HG02981 (cell line): ENCODE measurements at regions not wholly inside any gene's neighbourhood (a gene's known extent, or its start where the extent isn't known, plus 50 kb on each side); places are given as distances from the start of the nearest gene placed in this dataset.

Experiments
- ATAC-seq: cut with Tn5 transposase; IDR thresholded peaks from one replicate; pipeline ENCODE4 v1.9.1; 2021; ENCODE audit warnings: mild to moderate bottlenecking, moderate library complexity; ENCODE audit not compliant: unreplicated experiment

DNA sequence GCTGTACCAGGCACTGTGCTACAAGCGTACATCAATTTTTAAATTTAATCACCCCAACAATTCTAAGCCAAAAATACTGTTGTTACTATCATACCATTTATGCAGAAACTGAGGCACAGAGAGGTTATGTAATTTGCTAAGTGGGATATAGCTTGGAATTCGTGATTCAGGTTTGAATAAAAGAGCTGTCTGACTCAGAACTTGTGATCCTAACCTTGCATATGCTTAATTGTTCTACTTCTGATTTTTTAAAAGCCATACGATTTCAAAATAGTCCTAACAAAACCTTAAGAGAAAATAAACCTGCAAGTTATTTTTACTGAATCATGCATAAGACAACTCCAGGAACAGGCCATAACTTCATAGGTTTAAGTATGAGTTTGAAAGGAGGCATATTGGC, 498.0 kb upstream of the CFAP20DC start:
- no peak for ATAC-seq

- no peak for ATAC-seq
Observed at GRCh38 chr3:59546522-59546921, 496.7 kb upstream of the CFAP20DC start.

DNA sequence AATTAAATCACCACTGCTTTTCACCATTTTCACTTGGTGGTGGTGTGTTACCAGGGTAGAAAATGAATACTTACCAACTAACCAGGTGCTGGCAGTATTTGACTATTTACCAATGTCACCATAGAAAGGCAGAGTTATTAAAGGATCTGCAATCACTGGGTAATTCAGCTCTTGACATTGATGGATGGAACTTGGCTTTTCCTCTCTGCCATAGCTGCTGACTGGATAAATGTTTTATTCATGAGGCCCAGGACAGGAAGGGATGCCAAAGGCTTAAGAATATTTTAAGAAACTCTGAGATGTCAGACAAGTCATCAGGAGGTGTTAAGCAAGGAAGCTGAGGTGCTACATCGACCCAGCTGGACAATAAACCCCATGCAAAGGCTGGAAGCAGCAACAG, 495.5 kb upstream of the CFAP20DC start:
- ATAC-seq, result no peak

- no peak for ATAC-seq
Observed at GRCh38 chr3:59542276-59542675, 492.5 kb upstream of the CFAP20DC start.

GRCh38 chr3:59540696-59541095, 490.9 kb upstream of the CFAP20DC start:
- peak; percentile 85 for ATAC-seq

- ATAC-seq, result no peak
Observed at GRCh38 chr3:59540241-59540640, 490.4 kb upstream of the CFAP20DC start.

DNA sequence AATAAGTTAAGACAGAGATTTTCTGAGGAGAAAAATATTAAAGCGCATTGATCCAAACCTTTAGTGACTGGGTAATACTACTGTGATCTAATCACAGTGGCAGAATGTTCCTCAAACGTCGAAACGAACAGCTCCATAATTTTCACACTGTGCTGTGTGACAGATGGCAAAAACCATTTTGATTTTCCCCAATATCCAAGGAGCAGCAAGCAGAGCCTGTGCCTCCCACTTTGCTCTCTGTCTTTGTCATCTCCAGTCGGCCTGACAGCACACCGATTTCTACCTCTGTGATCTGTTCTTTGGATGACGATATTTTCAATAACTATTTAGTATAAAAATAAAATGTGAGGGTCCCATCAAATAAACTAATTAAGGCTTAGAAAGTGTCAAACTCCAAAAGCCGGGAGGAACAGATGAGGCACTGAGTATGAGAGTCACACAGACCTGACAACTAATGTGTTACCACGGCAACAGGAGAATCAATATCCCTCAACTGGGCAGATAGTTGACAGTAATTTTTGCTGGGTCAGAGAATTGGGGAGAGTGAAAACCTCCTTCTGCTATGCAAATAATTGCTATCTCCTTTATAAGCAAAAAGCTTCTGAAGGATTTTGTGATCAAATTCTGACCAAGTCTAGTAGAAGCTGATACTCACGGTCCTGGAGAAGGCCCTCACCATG, 489.1 kb upstream of the CFAP20DC start:
- no peak for ATAC-seq

GRCh38 chr3:59535791-59536221, 486.0 kb upstream of the CFAP20DC start:
- ATAC-seq, result no peak

DNA sequence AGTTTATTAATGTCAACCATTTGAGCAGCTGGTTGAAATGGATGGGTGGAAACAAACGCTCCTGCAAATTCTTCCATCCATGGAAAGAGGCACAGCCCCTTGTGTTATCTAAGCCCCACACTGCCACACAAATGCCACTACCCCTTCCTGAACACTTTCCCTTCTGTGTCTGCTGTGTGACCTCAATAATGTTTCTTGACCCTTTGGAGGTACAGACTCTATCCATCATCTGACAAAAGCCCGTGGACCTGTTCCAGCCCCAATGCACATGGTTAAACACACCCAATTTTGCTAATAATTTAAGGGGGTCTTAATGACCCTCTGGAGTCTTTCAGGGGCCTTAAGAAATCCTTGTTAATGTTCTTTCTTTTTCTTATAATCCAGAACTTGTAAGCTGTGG, 482.2 kb upstream of the CFAP20DC start:
- ATAC-seq, result no peak

DNA sequence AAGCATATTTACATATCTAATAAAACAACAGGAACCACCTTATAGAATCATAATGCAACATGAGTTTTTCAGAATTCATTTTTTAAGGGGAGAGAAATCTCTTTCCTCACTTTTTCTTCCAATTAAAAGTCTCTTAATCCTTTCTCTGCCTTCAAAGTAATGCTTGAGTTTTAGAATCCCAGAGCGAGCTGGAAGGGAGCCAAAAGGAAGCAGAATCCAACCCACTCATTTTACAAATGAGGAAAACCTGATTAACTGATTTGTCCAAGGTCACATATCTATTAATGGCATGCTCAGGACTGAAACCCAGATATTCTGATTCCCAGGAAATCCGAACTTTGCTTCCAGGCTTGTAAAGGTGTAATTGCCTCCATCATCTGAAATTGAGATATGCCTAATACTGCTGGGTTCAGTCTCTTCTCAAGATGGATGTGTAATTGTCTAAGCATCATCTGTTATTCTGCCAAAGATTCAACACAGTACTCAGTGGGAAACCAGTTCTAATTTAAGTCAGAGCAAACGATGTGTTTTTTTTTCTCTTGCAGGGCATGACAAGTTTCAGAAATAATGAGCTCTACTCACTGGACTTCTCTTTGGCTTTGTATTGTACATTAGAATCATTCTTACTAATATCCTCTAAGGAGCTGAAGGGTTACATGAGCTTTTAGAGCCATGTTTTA, 481.4 kb upstream of the CFAP20DC start:
- ATAC-seq, result no peak

DNA sequence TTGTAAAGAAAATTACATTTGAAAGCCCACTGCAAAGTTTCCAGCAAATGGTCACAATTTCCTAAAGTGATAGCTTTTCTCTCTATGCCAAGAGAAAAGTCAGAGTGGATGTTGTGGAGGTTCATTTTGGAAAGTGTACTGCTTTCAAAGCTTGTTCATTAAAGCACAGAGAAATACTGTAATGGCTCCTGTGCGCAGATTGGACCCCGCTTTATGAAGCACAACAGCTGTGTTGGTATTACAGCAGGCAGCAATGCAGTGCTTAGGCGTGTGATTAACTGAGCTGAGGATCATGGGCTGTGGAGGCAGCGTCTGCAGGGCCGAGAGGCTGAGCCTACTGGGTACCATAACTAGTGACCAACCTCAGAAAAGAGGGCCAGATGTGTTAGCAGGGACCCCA, 478.4 kb upstream of the CFAP20DC start:
- no peak for ATAC-seq

- no peak for ATAC-seq
Observed at GRCh38 chr3:59527493-59527892, 477.7 kb upstream of the CFAP20DC start.

- peak; percentile 65 for ATAC-seq
Observed at GRCh38 chr3:59526999-59527398, 477.2 kb upstream of the CFAP20DC start.

- ATAC-seq, result no peak
Observed at GRCh38 chr3:59522550-59522949, 472.7 kb upstream of the CFAP20DC start.

- ATAC-seq, result no peak
Observed at GRCh38 chr3:59519094-59519493, 469.3 kb upstream of the CFAP20DC start.

- no peak for ATAC-seq
Observed at GRCh38 chr3:59518283-59519055, 468.6 kb upstream of the CFAP20DC start.

DNA sequence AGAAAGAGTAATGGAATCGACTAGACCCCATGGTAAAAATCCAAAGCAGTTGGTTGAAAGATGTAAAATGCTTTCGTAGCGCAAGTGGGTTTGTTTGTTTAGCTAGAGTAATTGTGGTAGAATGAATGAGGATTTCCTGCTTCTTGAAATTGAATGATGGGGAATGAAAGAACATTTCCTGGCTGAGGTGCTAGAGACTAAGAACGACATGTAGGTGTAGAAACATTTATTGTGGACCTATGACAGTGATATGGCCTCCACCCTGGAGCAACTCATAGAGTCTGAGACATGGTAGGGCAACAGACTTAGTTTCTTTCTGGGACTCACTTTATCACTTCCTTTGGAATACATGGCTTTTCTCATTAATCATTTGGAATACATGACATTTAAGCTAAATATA, 467.6 kb upstream of the CFAP20DC start:
- ATAC-seq, result no peak

DNA sequence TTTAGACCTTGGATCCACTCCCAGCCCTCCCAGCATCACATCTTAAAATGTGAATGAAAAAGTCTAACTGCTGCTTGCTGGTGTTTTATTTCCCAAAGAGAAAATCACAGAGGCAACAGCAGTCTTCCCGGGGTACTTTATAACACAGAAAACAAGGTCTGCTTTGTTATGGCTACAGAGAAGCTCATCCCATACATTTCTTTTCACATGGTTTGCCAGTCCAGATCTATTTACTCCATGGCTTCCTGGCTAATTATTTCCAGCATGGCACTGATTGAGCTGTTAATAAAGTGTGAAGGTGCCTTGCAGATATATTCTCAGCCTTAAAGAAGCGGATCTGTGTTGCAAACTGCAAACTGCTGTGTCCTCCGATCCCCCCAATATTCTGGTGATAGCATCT, 466.1 kb upstream of the CFAP20DC start:
- ATAC-seq, result no peak

GRCh38 chr3:59514865-59515482, 465.1 kb upstream of the CFAP20DC start:
- no peak for ATAC-seq

DNA sequence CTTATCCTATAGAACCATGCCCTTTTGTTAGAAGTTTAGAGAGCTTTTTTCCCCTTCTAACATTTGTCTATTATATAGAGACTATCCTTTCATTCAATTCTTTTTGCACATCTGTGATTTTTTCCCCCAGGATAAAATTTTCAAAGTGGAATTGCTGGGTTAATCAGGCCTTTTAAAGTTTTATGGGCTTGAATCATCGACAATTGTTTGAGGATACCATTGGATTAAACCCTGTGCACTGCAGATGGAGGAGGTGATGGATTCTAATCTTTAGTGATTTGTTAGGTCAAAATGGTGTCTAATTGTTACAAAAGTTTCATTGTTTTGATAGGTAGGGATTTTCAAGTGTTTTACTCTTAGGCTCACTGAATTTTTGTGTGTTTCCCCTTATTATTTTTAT, 463.7 kb upstream of the CFAP20DC start:
- no peak for ATAC-seq

DNA sequence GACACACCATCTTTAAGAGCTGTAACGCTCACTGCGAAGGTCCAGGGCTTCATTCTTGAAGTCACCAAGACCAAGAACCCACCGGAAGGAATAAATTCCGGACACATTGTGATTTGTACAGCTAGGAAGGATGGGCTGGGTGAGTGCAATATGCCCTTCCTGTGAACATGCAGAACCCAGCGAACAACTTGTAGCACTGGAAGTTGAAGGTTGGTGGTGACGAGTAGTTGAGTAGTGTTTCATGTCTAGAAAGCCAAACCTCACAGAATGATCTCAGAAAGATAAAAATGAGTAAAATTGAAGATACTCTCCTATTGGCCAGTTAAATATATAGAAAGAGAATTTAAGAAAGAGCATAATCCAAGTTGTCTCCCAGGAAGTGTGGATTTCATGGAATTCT, 462.2 kb upstream of the CFAP20DC start:
- ATAC-seq, result no peak

DNA sequence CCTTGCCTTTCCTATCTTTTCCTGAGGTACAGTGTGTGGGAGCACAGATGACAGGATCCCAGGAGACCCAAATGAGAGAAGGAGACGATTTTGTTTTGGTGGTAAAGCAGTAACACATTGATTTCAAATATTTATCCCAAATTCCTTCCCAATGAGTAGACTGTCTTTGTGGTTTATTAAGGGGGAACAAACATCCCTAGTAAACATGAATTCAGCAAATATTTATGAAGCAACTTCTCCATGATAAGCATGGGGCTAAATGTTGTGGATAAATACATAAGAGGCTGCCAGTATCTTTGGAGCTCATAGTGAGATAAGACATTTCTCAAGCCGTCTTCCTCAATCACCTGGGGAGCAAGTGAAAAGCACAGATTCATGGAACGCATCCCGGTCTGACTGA, 460.8 kb upstream of the CFAP20DC start:
- ATAC-seq, result no peak
